ENCODE measurements at regions not wholly inside any gene's neighbourhood (a gene's known extent, or its start where the extent isn't known, plus 50 kb on each side); places are given as distances from the start of the nearest gene placed in this dataset.

- TF ChIP-seq CTCF (IDR thresholded peaks at IDR 0.05; ENCODE audit: insufficient read depth, low read length, poor library complexity, severe bottlenecking): no peak
- Histone ChIP-seq H3K27me3 (ENCODE audit: control insufficient read depth, insufficient read depth, low read length) (no peaks in the 10 kb centered on the region), H3K4me3 (ENCODE audit: low read depth, low read length) (no peak overlapping the region), H3K36me3 (ENCODE audit: control insufficient read depth, insufficient read depth, low read length) (no peaks in the 10 kb centered on the region)
- DNase-seq (ENCODE audit: low read depth): no peak
Measured at GRCh38 chr1:17994046-17994445, 113.6 kb upstream of the IGSF21 start.

- Histone ChIP-seq H3K36me3 (ENCODE audit: control insufficient read depth, insufficient read depth, low read length) (no peaks in the 10 kb centered on the region), H3K27me3 (ENCODE audit: control insufficient read depth, insufficient read depth, low read length) (no peaks in the 10 kb centered on the region), H3K4me3 (ENCODE audit: low read depth, low read length) (no peak overlapping the region)
- no peak for TF ChIP-seq CTCF (IDR thresholded peaks at IDR 0.05; ENCODE audit: insufficient read depth, low read length, poor library complexity, severe bottlenecking)
- DNase-seq (ENCODE audit: low read depth): no peak
Measured at GRCh38 chr1:17995480-17995879, 112.1 kb upstream of the IGSF21 start.

GRCh38 chr1:17998889-17999288, 108.7 kb upstream of the IGSF21 start:
- no peak for DNase-seq (ENCODE audit: low read depth)
- no peaks in the 10 kb centered on the region for H3K27me3 ChIP-seq (ENCODE audit: control insufficient read depth, insufficient read depth, low read length)
- no peak for TF ChIP-seq CTCF (IDR thresholded peaks at IDR 0.05; ENCODE audit: insufficient read depth, low read length, poor library complexity, severe bottlenecking)
- H3K36me3 ChIP-seq (ENCODE audit: control insufficient read depth, insufficient read depth, low read length): no peaks in the 10 kb centered on the region
- H3K4me3 ChIP-seq (ENCODE audit: low read depth, low read length): no peak overlapping the region

GRCh38 chr1:17999884-18000283, 107.7 kb upstream of the IGSF21 start:
- no peaks in the 10 kb centered on the region for H3K36me3 ChIP-seq (ENCODE audit: control insufficient read depth, insufficient read depth, low read length)
- no peak for TF ChIP-seq CTCF (IDR thresholded peaks at IDR 0.05; ENCODE audit: insufficient read depth, low read length, poor library complexity, severe bottlenecking)
- no peak for DNase-seq (ENCODE audit: low read depth)
- no peaks in the 10 kb centered on the region for H3K27me3 ChIP-seq (ENCODE audit: control insufficient read depth, insufficient read depth, low read length)
- no peak overlapping the region for H3K4me3 ChIP-seq (ENCODE audit: low read depth, low read length)

GRCh38 chr1:18001725-18002124, 105.9 kb upstream of the IGSF21 start:
- no peak for TF ChIP-seq CTCF (IDR thresholded peaks at IDR 0.05; ENCODE audit: insufficient read depth, low read length, poor library complexity, severe bottlenecking)
- no peak overlapping the region for H3K4me3 ChIP-seq (ENCODE audit: low read depth, low read length)
- no peaks in the 10 kb centered on the region for H3K36me3 ChIP-seq (ENCODE audit: control insufficient read depth, insufficient read depth, low read length)
- no peak for DNase-seq (ENCODE audit: low read depth)
- H3K27me3 ChIP-seq (ENCODE audit: control insufficient read depth, insufficient read depth, low read length): peaks cover 2% of the 10 kb centered on the region

GRCh38 chr1:18004278-18004677, 103.3 kb upstream of the IGSF21 start:
- peaks cover 2% of the 10 kb centered on the region for H3K27me3 ChIP-seq (ENCODE audit: control insufficient read depth, insufficient read depth, low read length)

More at GRCh38 chr1:18004278-18004677, 103.3 kb upstream of the IGSF21 start:
- DNase-seq (ENCODE audit: low read depth): no peak
- H3K4me3 ChIP-seq (ENCODE audit: low read depth, low read length): no peak overlapping the region
- no peaks in the 10 kb centered on the region for H3K36me3 ChIP-seq (ENCODE audit: control insufficient read depth, insufficient read depth, low read length)
- no peak for TF ChIP-seq CTCF (IDR thresholded peaks at IDR 0.05; ENCODE audit: insufficient read depth, low read length, poor library complexity, severe bottlenecking)
